ENCODE measurements at regions not wholly inside any gene's neighbourhood (a gene's known extent, or its start where the extent isn't known, plus 50 kb on each side); places are given as distances from the start of the nearest gene placed in this dataset.

- no peaks in the 10 kb centered on the region for H3K9me3 ChIP-seq
- no peaks in the 10 kb centered on the region for H3K36me3 ChIP-seq (ENCODE audit: insufficient read depth in 1 of 2, low read depth in 1 of 2)
- H3K4me1 ChIP-seq, result peaks cover 6% of the 10 kb centered on the region
- WGBS, 3 donors, result 90 to 94% (median 92%) methylated on average over 19 to 20 of the region's 20 CpGs
- TF ChIP-seq CTCF (IDR thresholded peaks at IDR 0.05), result no peak
- peaks cover 0 to 7% (median 0%) of the 10 kb centered on the region in 3 donors for H3K27me3 ChIP-seq (ENCODE audit: insufficient read depth in 3 of 3, low read length in 2 of 3)
- no peak for ATAC-seq
- intact Hi-C loops (cut with DNase I), result loop anchor here in 1 of 2 donors (5.0 kb wide), 2 partner anchors 69 to 224 kb away; no protein-coding TSS in a partner anchor
- no peak overlapping the region for H3K4me3 ChIP-seq
- H3K27ac ChIP-seq, result no peak overlapping the region
- no peak for DNase-seq
Measured at GRCh38 chr6:168131464-168132415, 52.7 kb upstream of the FRMD1 start.

- H3K4me1 ChIP-seq, result peaks cover 6% of the 10 kb centered on the region
- H3K27ac ChIP-seq, result no peak overlapping the region
- H3K9me3 ChIP-seq, result no peaks in the 10 kb centered on the region
- DNase-seq (no peak), ATAC-seq (no peak)
- no peaks in the 10 kb centered on the region for H3K36me3 ChIP-seq (ENCODE audit: insufficient read depth in 1 of 2, low read depth in 1 of 2)
- no peak for TF ChIP-seq CTCF (IDR thresholded peaks at IDR 0.05)
- intact Hi-C loops (cut with DNase I), result loop anchor here in 1 of 2 donors (5.0 kb wide), 2 partner anchors 69 to 224 kb away; no protein-coding TSS in a partner anchor
- H3K4me3 ChIP-seq, result no peak overlapping the region
- WGBS, 3 donors, result 77 to 85% (median 80%) methylated on average over 14 of the region's 14 CpGs
- peaks cover 0 to 7% (median 0%) of the 10 kb centered on the region in 3 donors for H3K27me3 ChIP-seq (ENCODE audit: insufficient read depth in 3 of 3, low read length in 2 of 3)
Measured at GRCh38 chr6:168130697-168131371, 51.8 kb upstream of the FRMD1 start.

- ATAC-seq (no peak), DNase-seq (no peak)
- Histone ChIP-seq H3K9me3 (no peaks in the 10 kb centered on the region), H3K27ac (no peak overlapping the region), H3K4me3 (no peak overlapping the region), H3K27me3 (ENCODE audit: insufficient read depth in 3 of 3, low read length in 2 of 3) (peaks cover 0 to 7% (median 1%) of the 10 kb centered on the region in 3 donors), H3K36me3 (ENCODE audit: insufficient read depth in 1 of 2, low read depth in 1 of 2) (no peaks in the 10 kb centered on the region), H3K4me1 (peaks cover 6% of the 10 kb centered on the region)
- 48 to 67% (median 57%) methylated on average over 18 of the region's 18 CpGs for WGBS, 3 donors
- TF ChIP-seq CTCF (IDR thresholded peaks at IDR 0.05), result no peak
- intact Hi-C loops (cut with DNase I), result loop anchor here in 1 of 2 donors (5.0 kb wide), 2 partner anchors 68 to 223 kb away; no protein-coding TSS in a partner anchor
Measured at GRCh38 chr6:168130168-168130696, 51.2 kb upstream of the FRMD1 start.

GRCh38 chr6:168129292-168130167 is 50.5 kb upstream of the FRMD1 start:
- H3K27me3 ChIP-seq (ENCODE audit: insufficient read depth in 3 of 3, low read length in 2 of 3), result peaks cover 0 to 7% (median 1%) of the 10 kb centered on the region in 3 donors
- WGBS, 3 donors, result 88 to 90% (median 89%) methylated on average over 39 to 40 of the region's 40 CpGs
- no peak overlapping the region for H3K4me3 ChIP-seq
- no peak for TF ChIP-seq CTCF (IDR thresholded peaks at IDR 0.05)
- no peaks in the 10 kb centered on the region for H3K9me3 ChIP-seq
- intact Hi-C loops (cut with DNase I), result loop anchor here in 1 of 2 donors (5.0 kb wide), 2 partner anchors 67 to 222 kb away; no protein-coding TSS in a partner anchor
- ATAC-seq (no peak), DNase-seq (no peak)
- H3K36me3 ChIP-seq (ENCODE audit: insufficient read depth in 1 of 2, low read depth in 1 of 2), result no peaks in the 10 kb centered on the region
- H3K27ac ChIP-seq, result no peak overlapping the region
- H3K4me1 ChIP-seq, result peaks cover 6% of the 10 kb centered on the region
